GM23338 (cell line): ENCODE measurements at regions not wholly inside any gene's neighbourhood (a gene's known extent, or its start where the extent isn't known, plus 50 kb on each side); places are given as distances from the start of the nearest gene placed in this dataset.

ENCODE experiments used
- CTCF ChIP-seq, 2 experiments: fragments of 200-600 bp in 1 of 2; sonication (generic) in 1 of 2; conservative IDR thresholded peaks; 2 replicates each; pipeline versions ENCODE4 v1.5.1 to v1.6.1; 2016 to 2017; ENCODE audit warnings: antibody characterized with exemption in 2 of 2, low read depth in 2 of 2, mild to moderate bottlenecking in 2 of 2, moderate library complexity in 1 of 2
- EZH2 ChIP-seq: fragments of 200-600 bp; sonication (generic); IDR thresholded peaks from one replicate; pipeline ENCODE4 v1.8.0; 2017; ENCODE audit warnings: antibody characterized with exemption, mild to moderate bottlenecking, low read depth; ENCODE audit not compliant: unreplicated experiment
- JUNB ChIP-seq: IDR thresholded peaks from one replicate; pipeline ENCODE4 v1.6.1; 2016; ENCODE audit warnings: antibody characterized with exemption; ENCODE audit not compliant: unreplicated experiment
- POLR2AphosphoS5 ChIP-seq: IDR thresholded peaks from 2 replicates; pipeline ENCODE4 v1.6.1; 2016; ENCODE audit warnings: antibody characterized with exemption, low read depth
- ZNF462 ChIP-seq: fragments of 250-450 bp; sonication (Bioruptor Pico); IDR thresholded peaks from 2 replicates; pipeline ENCODE4 v1.5.0; 2020; ENCODE audit warnings: mild to moderate bottlenecking, moderate library complexity

- TF ChIP-seq POLR2AphosphoS5 (no peak), CTCF (conservative IDR thresholded peaks at IDR 0.05; ENCODE audit: low read depth in 2 of 2) (no peak), EZH2 (no peak), JUNB (no peak), ZNF462 (CRISPR knock-in tag) (no peak)
These were observed 339.4 kb upstream of the PHF14 start for GRCh38 chr7:10634239-10634638.
